ENCODE measurements at regions not wholly inside any gene's neighbourhood (a gene's known extent, or its start where the extent isn't known, plus 50 kb on each side); places are given as distances from the start of the nearest gene placed in this dataset.

GRCh38 chr4:81921751-81922159 lies 450.0 kb upstream of the RASGEF1B start:
- no peak for DNase-seq

GRCh38 chr4:81919810-81920209 lies 448.1 kb upstream of the RASGEF1B start:
- DNase-seq, result no peak

DNA sequence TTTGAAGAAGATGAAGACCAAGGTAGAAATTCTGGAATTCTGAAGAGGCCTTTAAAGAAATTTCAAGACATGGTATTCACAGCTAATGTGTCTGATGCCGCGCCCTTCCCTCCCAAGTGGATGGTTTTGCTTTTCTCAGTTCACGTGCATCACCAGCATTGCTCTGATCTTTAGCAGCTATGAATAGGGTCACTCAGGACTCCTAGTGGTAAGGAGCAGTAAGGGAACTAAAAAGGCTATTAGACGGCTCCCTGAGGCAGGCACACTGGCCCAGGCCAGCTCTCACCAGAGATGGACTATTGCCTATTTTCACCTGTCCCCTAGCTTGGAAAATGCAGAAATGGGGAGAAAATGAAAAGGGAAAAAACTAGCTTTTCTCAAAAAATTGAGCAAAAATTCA lies 447.5 kb upstream of the RASGEF1B start:
- DNase-seq, result no peak

GRCh38 chr4:81915430-81915829 lies 443.7 kb upstream of the RASGEF1B start:
- DNase-seq, result no peak

DNA sequence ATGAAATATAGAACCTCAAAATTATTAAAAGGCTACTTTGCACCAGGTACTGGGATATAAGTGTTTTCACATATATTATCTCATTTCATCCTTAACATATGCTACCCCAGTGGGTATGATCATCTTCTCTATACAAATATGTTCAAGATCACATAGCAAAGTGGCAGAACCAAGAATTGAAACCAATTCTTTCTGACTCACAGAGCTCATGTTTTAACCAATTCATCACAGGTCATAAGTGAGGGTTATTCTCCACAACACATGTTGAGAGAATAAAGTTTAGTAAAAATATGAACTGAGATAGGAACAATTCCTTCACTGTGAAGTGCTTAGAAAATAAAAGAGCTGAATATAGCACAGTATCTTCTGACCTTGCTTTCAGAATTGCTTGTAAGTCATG lies 442.9 kb upstream of the RASGEF1B start:
- DNase-seq, result no peak

- DNase-seq, result peak in 1 of 2 experiments; percentile 37
Observed at GRCh38 chr4:81913427-81913879, 441.7 kb upstream of the RASGEF1B start.

DNA sequence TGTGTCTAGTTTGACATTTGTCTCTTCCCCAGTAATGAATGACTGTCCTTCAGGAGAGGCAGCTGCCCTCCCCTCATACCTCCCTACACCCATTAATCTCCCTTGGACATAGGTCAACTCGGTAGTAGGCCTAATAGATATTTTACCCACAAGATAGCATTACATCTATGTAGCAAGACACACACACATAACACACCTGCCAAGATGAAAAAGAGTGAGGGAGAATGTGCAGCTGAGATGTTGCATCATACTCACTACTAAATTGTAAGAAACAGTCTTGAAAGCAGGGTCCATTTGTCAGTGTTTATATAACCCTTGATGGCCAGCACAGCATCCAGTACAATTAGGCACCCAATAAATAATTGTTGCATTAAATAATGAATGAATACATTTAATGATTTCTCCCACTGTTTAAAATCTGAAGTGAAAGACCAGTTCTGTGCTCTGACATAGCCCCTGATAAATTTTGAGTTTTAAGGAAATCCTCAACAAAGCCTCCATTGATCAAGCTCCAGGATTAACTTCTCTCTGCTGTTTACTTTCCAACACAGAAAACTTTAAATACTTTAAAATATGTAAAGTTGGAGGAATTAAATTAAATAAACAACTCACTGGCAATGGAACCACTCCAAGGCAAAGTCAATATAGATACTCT lies 440.8 kb upstream of the RASGEF1B start:
- DNase-seq, result no peak

- DNase-seq, result no peak
Observed at GRCh38 chr4:81906905-81907304, 435.2 kb upstream of the RASGEF1B start.

DNA sequence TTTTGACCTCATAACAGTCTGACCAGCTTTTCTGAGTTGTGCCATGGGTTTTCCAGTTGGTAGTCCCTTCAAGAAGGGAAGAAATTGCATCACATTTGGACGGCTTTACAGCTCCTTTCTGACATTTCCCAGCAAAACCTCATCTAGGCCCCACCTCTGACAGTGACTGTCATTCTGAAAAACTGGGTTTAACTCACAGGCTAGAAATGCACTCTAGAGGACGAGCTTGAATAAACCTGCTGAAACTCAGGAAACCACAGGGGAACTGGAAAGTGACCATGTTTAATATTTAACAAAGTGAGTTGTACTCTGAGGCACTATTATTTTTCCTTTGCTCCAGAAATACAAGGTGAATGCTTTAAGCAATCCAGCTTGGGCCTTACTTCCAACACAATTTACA lies 434.3 kb upstream of the RASGEF1B start:
- no peak for DNase-seq

DNA sequence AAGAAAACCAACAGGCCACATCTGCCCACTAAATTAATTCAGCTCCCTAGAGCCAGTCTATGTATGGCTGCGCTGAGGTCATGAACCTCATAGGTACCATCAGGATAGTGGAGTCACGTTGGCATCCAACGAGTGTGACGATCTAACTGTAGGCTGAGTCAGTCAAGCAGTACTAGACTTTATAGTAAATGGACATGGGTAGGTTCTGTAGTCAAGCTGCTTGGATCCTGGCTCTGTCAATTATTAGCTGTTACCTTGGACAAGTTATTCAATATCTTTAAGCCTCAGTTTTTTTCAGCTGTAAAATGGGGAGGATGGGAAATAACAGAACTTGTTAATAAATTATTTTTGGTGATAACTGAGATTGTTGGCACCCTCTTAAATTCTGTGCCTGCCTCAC lies 432.4 kb upstream of the RASGEF1B start:
- no peak for DNase-seq

GRCh38 chr4:81903212-81903611 lies 431.5 kb upstream of the RASGEF1B start:
- DNase-seq, result no peak

GRCh38 chr4:81898862-81899504 lies 427.3 kb upstream of the RASGEF1B start:
- no peak for DNase-seq

DNA sequence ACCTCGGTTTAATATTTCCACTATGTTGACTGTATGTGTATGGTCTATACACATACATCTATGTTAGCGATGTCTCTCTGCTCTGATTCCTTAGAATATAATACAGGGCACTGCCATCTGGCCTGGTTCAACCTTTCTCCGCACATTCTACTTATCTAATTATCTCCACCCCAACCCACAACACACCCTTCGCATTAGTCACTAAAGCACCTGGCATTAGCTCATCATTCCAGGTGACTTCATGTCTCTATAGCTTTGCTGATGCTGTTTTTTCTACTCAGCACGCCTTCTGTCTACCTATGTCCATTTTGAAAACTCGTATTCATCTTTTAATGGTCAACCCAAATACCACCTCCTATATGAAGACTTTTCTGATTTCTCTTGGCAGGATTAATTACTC lies 425.2 kb upstream of the RASGEF1B start:
- no peak for DNase-seq

DNA sequence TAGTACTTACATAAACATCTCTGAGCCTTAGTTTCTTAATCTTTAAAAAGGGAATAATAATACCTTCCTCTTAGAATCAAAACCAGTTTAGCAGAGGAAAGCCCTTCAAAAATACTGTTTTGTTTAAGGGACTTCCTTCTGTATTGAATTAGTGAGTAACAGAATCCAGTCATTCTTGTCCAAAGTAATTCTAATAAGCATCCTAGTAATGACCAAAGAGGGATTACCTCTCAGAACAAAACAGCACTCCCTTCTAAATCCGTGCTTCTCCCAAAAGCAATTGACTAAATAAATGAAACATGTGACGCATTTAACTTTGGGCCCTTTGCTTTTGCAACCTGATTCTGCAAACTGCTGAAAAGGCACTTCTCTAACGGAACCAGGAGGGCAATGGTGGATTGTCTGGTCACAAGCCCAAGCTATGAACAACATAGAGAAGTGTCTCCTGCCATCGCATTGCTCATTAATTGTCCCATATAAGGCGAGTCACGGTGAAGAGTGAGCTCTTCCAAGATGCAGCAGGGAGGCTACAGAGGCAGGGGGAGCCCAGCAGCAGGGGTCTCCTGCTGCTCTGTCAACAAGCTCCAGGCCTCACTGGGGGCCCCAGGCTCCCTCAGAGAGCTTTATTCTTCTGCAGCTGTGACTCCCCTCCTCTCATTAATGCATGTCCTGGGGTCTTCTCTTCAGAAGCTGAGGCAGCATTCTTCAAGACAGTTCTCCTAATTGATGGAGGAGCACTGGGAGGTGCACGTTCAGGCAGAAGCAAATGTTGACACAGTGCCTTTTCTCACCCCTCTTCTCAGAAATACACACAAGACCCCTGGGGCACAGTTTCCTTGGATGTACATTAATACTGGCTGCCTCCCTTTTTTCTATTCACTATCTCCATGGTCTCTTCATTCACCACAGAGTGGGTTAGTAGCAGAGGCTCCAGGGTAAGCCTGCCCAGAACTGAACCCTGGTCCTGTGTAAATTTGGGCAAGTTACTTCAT lies 419.6 kb upstream of the RASGEF1B start:
- DNase-seq, result no peak

DNA sequence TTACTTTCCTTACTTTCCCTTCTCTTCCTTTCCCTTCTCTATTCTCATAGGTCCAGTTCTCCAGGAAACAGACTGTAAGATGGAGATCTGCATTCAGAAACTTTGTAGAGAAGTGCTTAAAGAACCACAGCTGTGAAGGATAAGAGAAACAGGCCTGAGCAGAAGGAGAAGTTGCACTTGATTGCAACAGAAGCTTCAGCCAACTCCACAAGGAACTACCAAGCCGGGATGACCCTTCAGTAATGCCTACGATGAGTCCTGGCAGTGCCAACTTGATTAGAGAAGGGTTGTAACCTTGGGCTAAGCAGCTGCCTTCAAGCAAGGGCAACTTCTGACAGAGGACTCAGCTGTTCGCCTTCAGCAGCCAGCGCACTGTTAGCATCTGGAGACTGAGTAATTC lies 413.3 kb upstream of the RASGEF1B start:
- no peak for DNase-seq

GRCh38 chr4:81883530-81884450 lies 412.1 kb upstream of the RASGEF1B start:
- DNase-seq, result no peak

- no peak for DNase-seq
Observed at GRCh38 chr4:81883004-81883403, 411.3 kb upstream of the RASGEF1B start.

DNA sequence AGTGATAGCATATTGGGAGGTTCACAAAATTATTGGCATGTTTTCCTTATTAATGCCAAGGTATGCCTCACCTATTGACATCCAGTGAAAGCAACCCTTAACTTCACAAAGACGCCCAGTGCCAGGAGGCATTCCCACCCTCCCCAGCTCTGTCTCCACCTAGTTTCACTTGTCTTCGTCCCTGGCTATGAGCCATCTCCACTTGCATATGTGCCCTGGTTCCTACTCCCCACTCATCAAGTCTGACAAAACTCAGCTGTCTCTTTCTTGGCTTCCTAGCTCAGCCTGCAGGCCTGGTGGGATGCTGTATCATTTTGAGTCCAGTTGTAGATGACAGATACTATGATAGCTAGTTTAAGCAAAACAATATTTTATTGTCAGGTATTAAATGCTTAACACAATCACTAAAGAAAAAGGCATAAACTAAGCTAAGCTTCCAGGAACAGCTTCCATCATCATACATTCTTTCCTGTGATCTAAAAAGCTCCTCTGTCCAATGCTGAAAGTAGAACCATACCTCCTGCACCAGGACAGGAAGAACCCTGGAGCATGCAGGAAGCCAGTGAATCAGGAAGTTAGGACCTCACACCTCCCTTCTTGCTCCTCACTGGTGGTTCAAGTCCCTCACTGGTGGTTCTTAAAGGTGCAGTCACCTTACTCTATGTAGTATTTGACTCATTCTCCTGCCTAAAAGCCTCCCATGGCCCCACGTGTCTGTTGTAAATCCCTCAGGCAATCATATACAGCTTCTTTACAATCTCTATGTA lies 410.3 kb upstream of the RASGEF1B start:
- no peak for DNase-seq

GRCh38 chr4:81876106-81876505 lies 404.4 kb upstream of the RASGEF1B start:
- no peak for DNase-seq

GRCh38 chr4:81874661-81875515 lies 403.2 kb upstream of the RASGEF1B start:
- DNase-seq, result no peak

DNA sequence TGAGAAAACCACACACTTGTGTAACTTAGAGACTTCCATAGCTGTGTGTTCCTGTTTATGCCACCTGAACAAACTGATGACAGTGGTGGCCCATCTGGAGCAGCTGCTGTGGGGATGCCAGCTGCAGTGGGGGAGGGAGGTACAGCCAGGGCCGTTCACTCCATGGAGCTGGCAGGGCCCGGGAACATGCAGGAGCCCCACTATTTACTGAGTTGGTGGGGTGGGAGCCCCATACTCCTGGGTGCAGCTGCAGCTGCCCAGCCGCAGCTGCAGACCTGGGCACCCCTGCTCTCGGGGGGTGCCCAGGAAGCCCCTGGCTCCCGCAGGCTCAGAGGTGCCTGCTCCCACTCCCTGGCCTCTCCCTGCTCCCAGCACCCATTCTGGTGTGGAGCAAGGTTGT lies 398.6 kb upstream of the RASGEF1B start:
- no peak for DNase-seq

Measured in NCI-H187 (cell line).